ENCODE measurements at regions not wholly inside any gene's neighbourhood (a gene's known extent, or its start where the extent isn't known, plus 50 kb on each side); places are given as distances from the start of the nearest gene placed in this dataset.

DNA sequence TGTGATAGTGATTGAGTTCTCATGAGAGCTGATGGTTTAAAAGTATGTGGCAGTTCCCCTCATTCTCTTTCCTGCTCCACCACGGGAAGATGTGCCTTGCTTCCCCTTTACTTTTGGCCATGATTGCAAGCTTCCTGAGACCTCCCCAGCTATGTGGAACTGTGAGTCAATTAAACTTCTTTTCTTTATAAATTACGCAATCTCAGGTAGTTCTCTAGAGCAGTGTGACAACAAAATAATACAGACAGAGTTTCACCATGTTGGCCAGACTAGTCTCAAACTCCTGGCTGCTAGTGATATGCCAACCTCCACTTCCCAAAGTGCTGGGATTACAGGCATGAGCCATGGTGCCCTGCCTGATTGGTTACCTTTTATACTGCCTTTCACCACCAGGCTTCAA lies 755.2 kb downstream of the METTL15 start:
- TF ChIP-seq, protein P1, sequence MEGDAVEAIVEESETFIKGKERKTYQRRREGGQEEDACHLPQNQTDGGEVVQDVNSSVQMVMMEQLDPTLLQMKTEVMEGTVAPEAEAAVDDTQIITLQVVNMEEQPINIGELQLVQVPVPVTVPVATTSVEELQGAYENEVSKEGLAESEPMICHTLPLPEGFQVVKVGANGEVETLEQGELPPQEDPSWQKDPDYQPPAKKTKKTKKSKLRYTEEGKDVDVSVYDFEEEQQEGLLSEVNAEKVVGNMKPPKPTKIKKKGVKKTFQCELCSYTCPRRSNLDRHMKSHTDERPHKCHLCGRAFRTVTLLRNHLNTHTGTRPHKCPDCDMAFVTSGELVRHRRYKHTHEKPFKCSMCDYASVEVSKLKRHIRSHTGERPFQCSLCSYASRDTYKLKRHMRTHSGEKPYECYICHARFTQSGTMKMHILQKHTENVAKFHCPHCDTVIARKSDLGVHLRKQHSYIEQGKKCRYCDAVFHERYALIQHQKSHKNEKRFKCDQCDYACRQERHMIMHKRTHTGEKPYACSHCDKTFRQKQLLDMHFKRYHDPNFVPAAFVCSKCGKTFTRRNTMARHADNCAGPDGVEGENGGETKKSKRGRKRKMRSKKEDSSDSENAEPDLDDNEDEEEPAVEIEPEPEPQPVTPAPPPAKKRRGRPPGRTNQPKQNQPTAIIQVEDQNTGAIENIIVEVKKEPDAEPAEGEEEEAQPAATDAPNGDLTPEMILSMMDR (IDR thresholded peaks at IDR 0.05), result no peak
- TF ChIP-seq POLR2A (IDR thresholded peaks at IDR 0.05) (no peak), POLR2AphosphoS5 (IDR thresholded peaks at IDR 0.05) (no peak)

All from breast epithelium (tissue), 3 donors.